B cell (primary cell): ENCODE measurements at regions not wholly inside any gene's neighbourhood (a gene's known extent, or its start where the extent isn't known, plus 50 kb on each side); places are given as distances from the start of the nearest gene placed in this dataset.

Experiments
- ATAC-seq: fragments of 200-7000 bp; cut with Tn5 transposase; one replicate; pipeline ENCODE4 v1.10.0; 2021; ENCODE audit warnings: low read depth, mild to moderate bottlenecking, moderate number of reproducible peaks, moderate library complexity
- CTCF ChIA-PET: fragments of 350-600 bp; sonication (Branson Sonifier 250); formaldehyde crosslinking; loops from one replicate; lab custom pipeline; 2021; ENCODE audit warnings: antibody characterized with exemption, inconsistent platforms; lab: Charles Lee
- POLR2A ChIA-PET: fragments of 350-600 bp; sonication (Branson Sonifier 250); formaldehyde crosslinking; loops from one replicate; lab custom pipeline; 2021; ENCODE audit warnings: antibody characterized with exemption; lab: Charles Lee
- DNase-seq: peaks from one replicate; pipeline ENCODE4 v3.0.0; 2013
- H2AFZ ChIP-seq: 2 replicates; pipeline ENCODE4 v1.6.1; 2012; ENCODE audit warnings: mild to moderate bottlenecking, low read depth, low read length; ENCODE audit not compliant: insufficient read depth, poor library complexity, severe bottlenecking
- H3K27ac ChIP-seq, 2 donors: 1 replicate in 1 of 2; 2 replicates in 1 of 2; pipeline ENCODE4 v1.5.1; 2012 to 2013; ENCODE audit warnings: low read length in 2 of 2, mild to moderate bottlenecking in 2 of 2, moderate library complexity in 1 of 2
- H3K27me3 ChIP-seq, 4 experiments: fragments of 200-600 bp in 1 of 4; sonication (generic) in 1 of 4; replicated peaks in 1 of 4; 1 replicate in 2 of 4; 2 replicates in 2 of 4; pipeline versions ENCODE4 v1.6.1 to v1.7.0; 2013 to 2016; ENCODE audit warnings: low read length in 3 of 4, mild to moderate bottlenecking in 2 of 4, mixed read lengths in 1 of 4, moderate library complexity in 1 of 4; ENCODE audit not compliant: insufficient read depth in 4 of 4, control insufficient read depth in 3 of 4; ENCODE audit errors: control extremely low read depth in 1 of 4
- H3K36me3 ChIP-seq, 2 experiments: replicated peaks in 1 of 2; 1 replicate in 1 of 2; 2 replicates in 1 of 2; pipeline versions ENCODE4 v1.6.1 to v1.7.1; 2013; ENCODE audit warnings: low read length in 1 of 2; ENCODE audit not compliant: insufficient read depth in 2 of 2, control insufficient read depth in 1 of 2; ENCODE audit errors: control extremely low read depth in 1 of 2, extremely low read depth in 1 of 2
- H3K4me1 ChIP-seq, 2 donors: fragments of 200-600 bp in 1 of 2; sonication (generic) in 1 of 2; 1 replicate in 1 of 2; 2 replicates in 1 of 2; pipeline versions ENCODE4 v1.5.1 to v1.6.1; 2013 to 2017; ENCODE audit warnings: low read length in 2 of 2; ENCODE audit not compliant: control insufficient read depth in 2 of 2, insufficient read depth in 2 of 2
- H3K4me2 ChIP-seq: replicated peaks from 2 replicates; pipeline ENCODE3; 2012; ENCODE audit warnings: mild to moderate bottlenecking, low read depth, low read length; ENCODE audit not compliant: poor library complexity, severe bottlenecking
- H3K4me3 ChIP-seq, 5 experiments: fragments of 200-600 bp in 1 of 5; sonication (generic) in 1 of 5; 1 replicate in 3 of 5; 2 replicates in 2 of 5; pipeline versions ENCODE4 v1.5.1 to v1.7.0; 2011 to 2016; ENCODE audit warnings: low read length in 4 of 5, mild to moderate bottlenecking in 4 of 5, low read depth in 2 of 5, control low read depth in 1 of 5, moderate library complexity in 1 of 5; ENCODE audit not compliant: insufficient read depth in 1 of 5; ENCODE audit errors: control extremely low read depth in 1 of 5, extremely low read depth in 1 of 5
- H3K79me2 ChIP-seq: fragments of 200-600 bp; sonication (generic); one replicate; pipeline ENCODE4 v1.6.0; 2016; ENCODE audit warnings: low read length; ENCODE audit not compliant: control insufficient read depth, insufficient read depth
- H3K9ac ChIP-seq: fragments of 200-600 bp; sonication (generic); 2 replicates; pipeline ENCODE4 v1.6.1; 2017; ENCODE audit warnings: mild to moderate bottlenecking, low read length, moderate library complexity
- H3K9me3 ChIP-seq, 3 donors: one replicate each; pipeline versions ENCODE4 v1.6.1 to v1.7.1; 2013; ENCODE audit warnings: low read length in 2 of 3; ENCODE audit not compliant: control insufficient read depth in 2 of 3, insufficient read depth in 1 of 3; ENCODE audit errors: control extremely low read depth in 1 of 3
- H4K20me1 ChIP-seq: 2 replicates; pipeline ENCODE4 v1.6.0; 2012; ENCODE audit warnings: mild to moderate bottlenecking, low read length; ENCODE audit not compliant: insufficient read depth, control insufficient read depth, poor library complexity, severe bottlenecking
- H3K27ac Mint-ChIP-seq: one replicate; pipeline ENCODE4 v1.8.0; 2021; ENCODE audit warnings: mixed read lengths
- H3K27me3 Mint-ChIP-seq: one replicate; pipeline ENCODE4 v1.8.0; 2021; ENCODE audit warnings: mixed read lengths
- H3K4me1 Mint-ChIP-seq: one replicate; pipeline ENCODE4 v1.8.0; 2021; ENCODE audit warnings: mixed read lengths
- H3K4me3 Mint-ChIP-seq: one replicate; pipeline ENCODE4 v1.8.0; 2021; ENCODE audit warnings: mixed read lengths
- H3K9me3 Mint-ChIP-seq: one replicate; pipeline ENCODE4 v1.8.0; 2022; ENCODE audit warnings: mixed read lengths; ENCODE audit not compliant: insufficient read depth
- CTCF ChIP-seq: fragments of 200-600 bp; IDR thresholded peaks from one replicate; pipeline ENCODE4 v1.8.0; 2022; ENCODE audit warnings: antibody characterized with exemption, mild to moderate bottlenecking
- EZH2 ChIP-seq: IDR thresholded peaks from 2 replicates; pipeline ENCODE4 v1.6.1; 2012; ENCODE audit warnings: borderline replicate concordance, low read depth, mild to moderate bottlenecking, moderate library complexity, low read length; ENCODE audit not compliant: insufficient read depth, poor library complexity, severe bottlenecking
- WGBS: methylation state at CpG from one replicate; pipeline ENCODE4 v1.1.5; 2013; ENCODE audit warnings: missing lambda C conversion rate; ENCODE audit not compliant: insufficient coverage; 5-methylcytosine and 5-hydroxymethylcytosine counted together
- intact Hi-C: fragments of 100-400 bp; cut with micrococcal nuclease; formaldehyde crosslinking; loops from one replicate; pipeline ENCODE4 v1.10.0; 2022

GRCh38 chr1:80639777-80640533 lies 1160.8 kb upstream of the ADGRL2 start:
- Histone ChIP-seq H3K27me3 (no peaks in the 10 kb centered on the region), H3K4me3 (peak overlapping the region in 1 of 5 experiments; percentile 51), H3K79me2 (no peaks in the 10 kb centered on the region), H3K4me1 (peaks cover 12 to 21% of the 10 kb centered on the region in 2 donors), H3K9ac (peak overlapping the region; percentile 51), H4K20me1 (no peaks in the 10 kb centered on the region), H3K4me2 (peak overlapping the region; percentile 63), H3K36me3 (no peaks in the 10 kb centered on the region), H3K9me3 (peaks cover 0 to 6% (median 2%) of the 10 kb centered on the region in 3 donors), H3K27ac (peak overlapping the region; percentile 54), H2AFZ (no peak overlapping the region)
- CTCF ChIA-PET, result no interaction called here
- H3K27me3 Mint-ChIP-seq, result no peaks in the 10 kb centered on the region
- ATAC-seq (peak; percentile 67), DNase-seq (peak; percentile 61)
- TF ChIP-seq CTCF, result no peak
- TF ChIP-seq EZH2, result no peak
- peak overlapping the region; percentile 70 for H3K4me3 Mint-ChIP-seq
- intact Hi-C loops, result no loop called here
- H3K4me1 Mint-ChIP-seq, result peaks cover 20% of the 10 kb centered on the region
- POLR2A ChIA-PET, result no interaction called here
- H3K9me3 Mint-ChIP-seq, result peaks cover 3% of the 10 kb centered on the region
- H3K27ac Mint-ChIP-seq, result peak overlapping the region; percentile 76
- 0% methylated on average over 1 of the region's 2 CpGs for WGBS

- Mint-ChIP-seq H3K9me3 (peaks cover 3% of the 10 kb centered on the region), H3K27me3 (no peaks in the 10 kb centered on the region), H3K4me3 (no peak overlapping the region), H3K27ac (no peak overlapping the region), H3K4me1 (no peaks in the 10 kb centered on the region)
- peaks cover 7 to 9% of the 10 kb centered on the region in 2 donors for H3K4me1 ChIP-seq
- no peak overlapping the region for H3K4me2 ChIP-seq
- H4K20me1 ChIP-seq, result no peaks in the 10 kb centered on the region
- peaks cover 0 to 6% (median 2%) of the 10 kb centered on the region in 3 donors for H3K9me3 ChIP-seq
- H3K36me3 ChIP-seq, result no peaks in the 10 kb centered on the region
- CTCF ChIA-PET, result interaction anchor here (0.6 kb wide), 1 partner anchor 206 kb away, joined by 3 read pairs; no protein-coding TSS in a partner anchor
- H2AFZ ChIP-seq, result no peak overlapping the region
- no peak overlapping the region for H3K27ac ChIP-seq
- no peak for TF ChIP-seq CTCF
- TF ChIP-seq EZH2, result no peak
- H3K79me2 ChIP-seq, result no peaks in the 10 kb centered on the region
- no peaks in the 10 kb centered on the region for H3K27me3 ChIP-seq
- WGBS, result 60% methylated on average over 5 of the region's 10 CpGs
- no peak overlapping the region for H3K9ac ChIP-seq
- DNase-seq (no peak), ATAC-seq (no peak)
- POLR2A ChIA-PET, result no interaction called here
- intact Hi-C loops, result no loop called here
- no peak overlapping the region for H3K4me3 ChIP-seq
These were observed 1166.6 kb upstream of the ADGRL2 start for GRCh38 chr1:80633947-80634706.
